HG03025 (cell line): ENCODE measurements at regions not wholly inside any gene's neighbourhood (a gene's known extent, or its start where the extent isn't known, plus 50 kb on each side); places are given as distances from the start of the nearest gene placed in this dataset.
A peak's percentile ranks its signal among the peaks of the same experiment; 100 is the strongest.

ENCODE experiments used
- ATAC-seq: cut with Tn5 transposase; IDR thresholded peaks from one replicate; pipeline ENCODE4 v1.9.1; 2021; ENCODE audit warnings: mild to moderate bottlenecking, moderate library complexity; ENCODE audit not compliant: unreplicated experiment, low FRiP score

DNA sequence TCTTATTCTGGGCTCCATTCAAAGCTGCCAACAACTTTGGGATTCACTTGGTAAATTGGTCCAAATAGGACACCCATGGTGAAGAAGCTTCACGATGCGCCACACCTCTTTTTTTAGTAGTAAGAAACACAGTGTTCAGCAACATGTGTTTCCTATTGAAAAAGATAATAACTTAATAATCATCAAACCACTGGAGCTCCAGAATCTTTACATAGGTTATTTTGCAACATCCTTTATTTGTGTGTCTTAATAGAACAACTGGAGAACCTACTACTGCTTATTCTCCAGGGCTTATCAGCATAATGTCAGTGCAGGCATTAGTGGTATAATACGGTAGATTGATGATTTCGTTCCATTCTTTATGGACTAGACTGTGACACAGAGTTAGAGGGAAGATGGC is 63.3 kb upstream of the DAPK1 start:
- no peak for ATAC-seq

GRCh38 chr9:87435189-87435880 is 62.3 kb upstream of the DAPK1 start:
- ATAC-seq = no peak

GRCh38 chr9:87436716-87437115 is 61.0 kb upstream of the DAPK1 start:
- no peak for ATAC-seq

GRCh38 chr9:87437966-87438365 is 59.7 kb upstream of the DAPK1 start:
- ATAC-seq = no peak

GRCh38 chr9:87441251-87441650 is 56.4 kb upstream of the DAPK1 start:
- ATAC-seq = no peak

GRCh38 chr9:87442451-87442850 is 55.2 kb upstream of the DAPK1 start:
- no peak for ATAC-seq

- no peak for ATAC-seq
Observed at GRCh38 chr9:87443006-87443405, 54.7 kb upstream of the DAPK1 start.

GRCh38 chr9:87443461-87443860 is 54.2 kb upstream of the DAPK1 start:
- ATAC-seq = no peak

DNA sequence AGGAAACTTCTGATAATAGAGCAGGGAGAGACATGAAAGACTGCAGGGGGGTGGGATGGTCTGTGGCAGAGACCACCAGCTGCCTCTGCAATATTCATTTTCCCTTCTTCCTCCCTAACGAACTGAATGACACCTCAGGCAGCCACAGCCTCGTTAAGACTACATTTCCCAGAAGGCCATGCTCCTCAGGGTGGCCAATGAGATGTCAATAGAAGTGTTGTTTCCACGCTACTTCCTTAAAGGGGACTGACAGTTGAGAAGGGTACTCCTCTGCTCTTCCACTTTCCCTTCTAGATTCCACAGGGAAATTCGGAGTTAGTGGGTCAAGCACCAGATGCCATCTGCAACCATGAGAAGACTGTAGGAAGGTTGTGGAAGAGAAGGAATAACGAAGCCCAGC is 52.0 kb upstream of the DAPK1 start:
- peak; percentile 77 for ATAC-seq

DNA sequence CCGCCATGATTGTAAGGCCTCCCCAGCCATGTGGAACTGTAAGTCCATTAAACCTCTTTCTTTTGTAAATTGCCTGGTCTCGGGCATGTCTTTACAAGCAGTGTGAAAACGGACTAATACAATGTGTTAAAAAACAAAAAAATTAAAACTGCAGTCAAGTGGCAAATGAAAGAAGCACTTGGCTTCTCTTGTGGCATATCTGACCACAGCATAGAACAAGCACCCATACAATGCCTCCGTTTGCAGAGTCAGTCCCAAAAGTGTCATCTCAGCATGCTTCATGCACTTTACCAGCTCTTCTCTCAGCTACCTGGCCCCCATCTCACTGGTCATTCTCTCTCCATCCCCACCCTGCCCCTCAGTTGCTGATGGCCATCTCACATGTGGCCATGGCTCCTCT is 51.1 kb upstream of the DAPK1 start:
- no peak for ATAC-seq

DNA sequence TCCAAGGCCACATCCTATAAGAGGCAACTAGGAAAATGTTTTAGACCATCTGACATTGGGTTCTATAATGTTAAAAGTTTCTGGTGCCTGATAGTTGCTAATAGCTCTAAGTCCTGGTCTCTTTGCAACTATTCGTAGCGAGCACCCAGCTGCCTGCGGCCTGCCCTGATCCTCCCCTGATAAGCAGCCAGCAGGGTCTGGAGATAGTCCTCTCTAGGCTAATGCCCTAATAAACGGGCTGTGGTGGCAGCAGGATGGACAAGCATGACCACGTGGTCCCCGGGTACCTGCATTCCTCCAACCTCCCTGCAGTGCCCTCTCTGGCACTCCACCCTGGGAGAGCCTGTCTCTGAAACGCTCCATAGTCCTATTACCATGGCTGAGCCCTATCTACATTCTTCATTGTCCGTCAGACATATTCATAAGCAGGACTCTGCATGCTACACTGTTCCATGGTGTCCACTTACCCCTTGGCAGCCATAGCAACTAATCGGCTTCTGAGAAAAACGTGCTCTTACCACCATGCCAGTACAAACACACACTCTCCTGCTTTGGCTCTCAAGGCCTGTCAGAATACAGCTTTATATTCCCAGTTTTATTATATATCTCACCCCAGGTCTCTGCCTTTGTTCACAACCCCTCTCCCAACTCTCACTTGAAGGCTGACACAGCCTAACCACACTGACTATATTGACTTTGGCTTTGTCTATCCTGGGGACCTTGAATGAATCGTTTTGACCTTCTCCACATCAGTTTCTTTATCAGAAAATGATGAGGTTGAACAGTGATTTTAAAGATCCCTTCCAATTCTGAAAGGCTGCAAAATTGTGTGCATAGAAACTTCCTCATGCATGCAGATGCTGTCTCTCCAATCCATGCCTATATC is 49.9 kb upstream of the DAPK1 start:
- ATAC-seq = no peak
